Smooth muscle cell (in vitro differentiated cells): ENCODE measurements at regions not wholly inside any gene's neighbourhood (a gene's known extent, or its start where the extent isn't known, plus 50 kb on each side); places are given as distances from the start of the nearest gene placed in this dataset.

ENCODE experiments used
- DNase-seq: peaks from one replicate; lab custom pipeline; 2025; ENCODE audit not compliant: unreplicated experiment; lab: John Stamatoyannopoulos, UW
- H2AFZ ChIP-seq: fragments of 200-600 bp; sonication (generic); 2 replicates; pipeline ENCODE4 v1.6.0; 2016; ENCODE audit warnings: antibody characterized with exemption, low read depth, mild to moderate bottlenecking
- H3F3A ChIP-seq: fragments of 200-600 bp; sonication (generic); 2 replicates; pipeline ENCODE4 v1.6.0; 2017; ENCODE audit warnings: antibody characterized with exemption, low read depth
- H3K27ac ChIP-seq: fragments of 200-600 bp; sonication (generic); 2 replicates; pipeline ENCODE4 v1.5.1; 2016; ENCODE audit warnings: low read depth, mild to moderate bottlenecking
- H3K27me3 ChIP-seq: fragments of 200-600 bp; sonication (generic); 2 replicates; pipeline ENCODE4 v1.6.1; 2016; ENCODE audit warnings: low read depth, mild to moderate bottlenecking
- H3K36me3 ChIP-seq: fragments of 200-600 bp; sonication (generic); 2 replicates; pipeline ENCODE4 v1.5.1; 2016; ENCODE audit warnings: low read depth
- H3K4me1 ChIP-seq: fragments of 200-600 bp; sonication (generic); 2 replicates; pipeline ENCODE4 v1.5.1; 2016; ENCODE audit warnings: low read depth
- H3K4me2 ChIP-seq: fragments of 200-600 bp; sonication (generic); 2 replicates; pipeline ENCODE4 v1.6.0; 2016; ENCODE audit warnings: mild to moderate bottlenecking
- H3K4me3 ChIP-seq: fragments of 200-600 bp; sonication (generic); 2 replicates; pipeline ENCODE4 v1.5.1; 2016; ENCODE audit warnings: mild to moderate bottlenecking
- H3K79me2 ChIP-seq: fragments of 200-600 bp; sonication (generic); 2 replicates; pipeline ENCODE4 v1.6.0; 2016; ENCODE audit warnings: low read depth, mild to moderate bottlenecking
- H3K9ac ChIP-seq: fragments of 200-600 bp; sonication (generic); 2 replicates; pipeline ENCODE4 v1.6.0; 2016; ENCODE audit warnings: low read depth
- H3K9me3 ChIP-seq: fragments of 200-600 bp; sonication (generic); replicated peaks from 2 replicates; pipeline ENCODE4 v1.5.1; 2016; ENCODE audit warnings: low read depth
- H4K20me1 ChIP-seq: fragments of 200-600 bp; sonication (generic); 2 replicates; pipeline ENCODE4 v1.6.0; 2016; ENCODE audit warnings: low read depth
- WGBS: methylation state at CpG from one replicate; pipeline ENCODE4 v1.1.7; 2016; ENCODE audit warnings: low lambda C conversion rate; 5-methylcytosine and 5-hydroxymethylcytosine counted together
- TF ChIP-seq, protein P1 (sequence below): fragments of 200-600 bp; sonication (generic); IDR thresholded peaks from 2 replicates; pipeline ENCODE4 v1.5.1; 2017; ENCODE audit warnings: borderline replicate concordance, mild to moderate bottlenecking, antibody characterized with exemption; ENCODE audit not compliant: insufficient read depth, poor library complexity, severe bottlenecking

DNA sequence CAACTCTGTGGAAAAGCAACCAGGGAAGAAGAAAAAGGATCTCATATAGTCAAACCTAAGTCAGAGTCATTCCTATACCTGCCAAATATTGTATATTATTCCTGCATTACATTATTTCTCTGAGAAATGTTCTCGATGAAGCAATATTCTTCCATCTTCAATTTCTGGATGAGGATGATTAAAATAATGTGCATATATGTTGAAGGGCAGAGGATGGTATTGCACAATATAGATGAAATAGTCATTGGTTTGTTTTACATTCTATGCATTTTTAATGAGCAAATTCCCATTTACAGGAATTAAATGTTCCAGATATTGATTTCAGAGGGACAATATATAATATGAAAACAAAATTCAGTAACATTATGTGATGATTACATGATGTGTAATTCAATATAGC lies 545.2 kb downstream of the STK39 start:
- WGBS, result 100% methylated on average over 1 of the region's 1 CpG
- Histone ChIP-seq H3K36me3 (no peaks in the 10 kb centered on the region), H3K4me3 (no peak overlapping the region), H3K79me2 (no peaks in the 10 kb centered on the region), H3K9me3 (no peaks in the 10 kb centered on the region), H2AFZ (no peak overlapping the region), H3F3A (no peaks in the 10 kb centered on the region), H4K20me1 (no peaks in the 10 kb centered on the region), H3K9ac (no peak overlapping the region), H3K27ac (no peak overlapping the region), H3K4me2 (no peak overlapping the region), H3K27me3 (no peaks in the 10 kb centered on the region), H3K4me1 (no peaks in the 10 kb centered on the region)
- no peak for DNase-seq
- TF ChIP-seq, protein P1, sequence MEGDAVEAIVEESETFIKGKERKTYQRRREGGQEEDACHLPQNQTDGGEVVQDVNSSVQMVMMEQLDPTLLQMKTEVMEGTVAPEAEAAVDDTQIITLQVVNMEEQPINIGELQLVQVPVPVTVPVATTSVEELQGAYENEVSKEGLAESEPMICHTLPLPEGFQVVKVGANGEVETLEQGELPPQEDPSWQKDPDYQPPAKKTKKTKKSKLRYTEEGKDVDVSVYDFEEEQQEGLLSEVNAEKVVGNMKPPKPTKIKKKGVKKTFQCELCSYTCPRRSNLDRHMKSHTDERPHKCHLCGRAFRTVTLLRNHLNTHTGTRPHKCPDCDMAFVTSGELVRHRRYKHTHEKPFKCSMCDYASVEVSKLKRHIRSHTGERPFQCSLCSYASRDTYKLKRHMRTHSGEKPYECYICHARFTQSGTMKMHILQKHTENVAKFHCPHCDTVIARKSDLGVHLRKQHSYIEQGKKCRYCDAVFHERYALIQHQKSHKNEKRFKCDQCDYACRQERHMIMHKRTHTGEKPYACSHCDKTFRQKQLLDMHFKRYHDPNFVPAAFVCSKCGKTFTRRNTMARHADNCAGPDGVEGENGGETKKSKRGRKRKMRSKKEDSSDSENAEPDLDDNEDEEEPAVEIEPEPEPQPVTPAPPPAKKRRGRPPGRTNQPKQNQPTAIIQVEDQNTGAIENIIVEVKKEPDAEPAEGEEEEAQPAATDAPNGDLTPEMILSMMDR, result no peak

- DNase-seq, result no peak
- Histone ChIP-seq H3K9ac (no peak overlapping the region), H3K27me3 (no peaks in the 10 kb centered on the region), H3K79me2 (no peaks in the 10 kb centered on the region), H3K9me3 (no peaks in the 10 kb centered on the region), H4K20me1 (no peaks in the 10 kb centered on the region), H3F3A (no peaks in the 10 kb centered on the region), H3K4me3 (no peak overlapping the region), H2AFZ (no peak overlapping the region), H3K4me2 (no peak overlapping the region), H3K27ac (no peak overlapping the region), H3K4me1 (no peaks in the 10 kb centered on the region), H3K36me3 (no peaks in the 10 kb centered on the region)
- 92% methylated on average over 4 of the region's 4 CpGs for WGBS
- TF ChIP-seq, protein P1, result no peak
Measured at GRCh38 chr2:167701651-167702050, 545.7 kb downstream of the STK39 start.

GRCh38 chr2:167697948-167698347 lies 549.4 kb downstream of the STK39 start:
- H3K4me3 ChIP-seq, result no peak overlapping the region
- no peaks in the 10 kb centered on the region for H3K36me3 ChIP-seq
- H3K9ac ChIP-seq, result no peak overlapping the region
- no peak overlapping the region for H3K4me2 ChIP-seq
- H2AFZ ChIP-seq, result no peak overlapping the region
- H3F3A ChIP-seq, result no peaks in the 10 kb centered on the region
- no peaks in the 10 kb centered on the region for H3K9me3 ChIP-seq
- H3K4me1 ChIP-seq, result no peaks in the 10 kb centered on the region
- no peak for DNase-seq
- no peaks in the 10 kb centered on the region for H3K79me2 ChIP-seq
- no peaks in the 10 kb centered on the region for H4K20me1 ChIP-seq
- TF ChIP-seq, protein P1, result no peak
- WGBS, result 61% methylated on average over 2 of the region's 2 CpGs
- H3K27me3 ChIP-seq, result no peaks in the 10 kb centered on the region
- H3K27ac ChIP-seq, result no peak overlapping the region

DNA sequence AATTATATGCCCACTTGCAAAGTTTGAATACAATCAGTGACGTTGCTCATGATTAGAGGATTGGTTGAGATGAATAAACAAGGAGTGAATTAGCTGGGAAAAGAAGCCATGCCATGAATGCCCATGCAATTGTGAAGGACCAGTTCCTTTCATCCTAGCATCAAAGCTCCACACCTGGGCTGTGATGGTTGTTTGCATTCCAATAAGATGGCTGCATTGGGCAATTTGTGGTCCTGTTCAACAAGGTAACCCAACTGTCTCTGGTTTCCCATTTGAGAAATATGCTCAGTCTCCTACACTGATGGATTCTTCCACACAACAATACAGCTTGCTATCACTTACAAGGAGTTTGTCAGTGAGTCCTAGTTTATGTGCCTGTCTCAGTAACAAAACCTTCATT lies 550.2 kb downstream of the STK39 start:
- Histone ChIP-seq H3K36me3 (no peaks in the 10 kb centered on the region), H3K4me1 (no peaks in the 10 kb centered on the region), H2AFZ (no peak overlapping the region), H3K9ac (no peak overlapping the region), H4K20me1 (no peaks in the 10 kb centered on the region), H3K4me3 (no peak overlapping the region), H3K9me3 (no peaks in the 10 kb centered on the region), H3K79me2 (no peaks in the 10 kb centered on the region), H3F3A (no peaks in the 10 kb centered on the region), H3K27me3 (no peaks in the 10 kb centered on the region), H3K4me2 (no peak overlapping the region), H3K27ac (no peak overlapping the region)
- TF ChIP-seq, protein P1, result no peak
- WGBS, result 64% methylated on average over 1 of the region's 1 CpG
- no peak for DNase-seq
